HG03095 (cell line): ENCODE measurements at regions not wholly inside any gene's neighbourhood (a gene's known extent, or its start where the extent isn't known, plus 50 kb on each side); places are given as distances from the start of the nearest gene placed in this dataset.
"Not testable (repeated sequence)": the region's sequence is repeated elsewhere in the genome, so short reads cannot be mapped to it uniquely, and the experiment has no call there.

Experiments
- ATAC-seq: cut with Tn5 transposase; IDR thresholded peaks from one replicate; pipeline ENCODE4 v1.9.1; 2021; ENCODE audit warnings: moderate library complexity; ENCODE audit not compliant: unreplicated experiment

GRCh38 chr5:156170351-156170961 lies 156.5 kb upstream of the SGCD start:
- ATAC-seq = no peak

DNA sequence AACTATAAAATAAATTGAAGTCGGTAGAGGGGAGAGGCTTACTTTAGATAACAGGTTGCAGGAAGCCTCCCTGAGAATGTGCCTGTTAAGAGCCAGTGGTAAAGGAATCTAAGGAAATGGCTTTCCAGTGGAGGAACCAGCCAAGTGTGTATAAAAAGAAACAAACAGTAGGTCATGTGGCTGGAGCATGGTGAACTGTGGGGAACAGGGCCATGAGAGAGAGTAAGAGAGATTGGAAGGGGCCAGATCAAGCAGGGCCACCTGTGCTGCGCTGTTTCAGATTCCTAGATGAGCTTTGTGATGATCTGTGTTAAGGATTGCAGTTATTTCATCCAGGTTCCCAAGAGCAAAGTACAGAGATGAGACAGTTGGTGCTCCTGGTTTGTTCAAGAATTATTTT lies 152.7 kb upstream of the SGCD start:
- ATAC-seq = no peak

DNA sequence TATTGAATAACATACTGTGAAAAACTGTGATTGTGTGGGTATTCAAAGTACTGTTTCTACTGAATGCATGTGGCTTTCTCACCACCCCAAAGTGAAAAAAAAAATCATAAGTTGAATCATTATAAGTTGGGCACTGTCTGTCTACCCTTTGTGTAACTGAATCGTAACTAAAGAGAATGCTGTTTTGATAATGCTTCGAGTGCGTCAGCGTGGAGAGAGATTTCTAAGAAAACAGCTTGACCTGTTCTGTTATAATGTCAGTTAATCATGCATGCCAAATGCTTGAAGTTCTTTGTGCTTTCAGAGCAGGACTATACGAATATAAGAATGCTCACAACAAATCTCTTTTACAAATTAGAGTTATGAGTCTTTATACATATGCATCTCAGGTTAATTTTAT lies 148.8 kb upstream of the SGCD start:
- ATAC-seq = no peak

DNA sequence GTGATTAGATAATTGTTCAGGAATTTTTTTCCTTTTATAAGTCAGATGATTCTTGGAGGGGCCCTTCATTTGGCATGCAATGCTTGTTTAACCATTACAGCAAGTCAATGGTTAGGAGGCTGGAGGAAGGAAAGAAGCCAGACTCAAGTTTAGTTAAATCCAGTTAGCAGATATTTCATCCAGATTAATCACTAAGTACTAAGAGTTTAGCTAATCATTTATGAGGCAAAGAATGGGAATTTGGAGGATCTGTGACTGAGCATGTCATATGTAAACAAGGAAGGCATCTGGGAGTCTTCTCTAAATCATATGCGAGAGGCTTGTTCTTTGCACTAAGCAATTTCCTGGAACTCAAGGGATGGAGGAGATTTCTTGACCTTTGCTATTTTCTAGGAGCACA lies 145.3 kb upstream of the SGCD start:
- no peak for ATAC-seq

DNA sequence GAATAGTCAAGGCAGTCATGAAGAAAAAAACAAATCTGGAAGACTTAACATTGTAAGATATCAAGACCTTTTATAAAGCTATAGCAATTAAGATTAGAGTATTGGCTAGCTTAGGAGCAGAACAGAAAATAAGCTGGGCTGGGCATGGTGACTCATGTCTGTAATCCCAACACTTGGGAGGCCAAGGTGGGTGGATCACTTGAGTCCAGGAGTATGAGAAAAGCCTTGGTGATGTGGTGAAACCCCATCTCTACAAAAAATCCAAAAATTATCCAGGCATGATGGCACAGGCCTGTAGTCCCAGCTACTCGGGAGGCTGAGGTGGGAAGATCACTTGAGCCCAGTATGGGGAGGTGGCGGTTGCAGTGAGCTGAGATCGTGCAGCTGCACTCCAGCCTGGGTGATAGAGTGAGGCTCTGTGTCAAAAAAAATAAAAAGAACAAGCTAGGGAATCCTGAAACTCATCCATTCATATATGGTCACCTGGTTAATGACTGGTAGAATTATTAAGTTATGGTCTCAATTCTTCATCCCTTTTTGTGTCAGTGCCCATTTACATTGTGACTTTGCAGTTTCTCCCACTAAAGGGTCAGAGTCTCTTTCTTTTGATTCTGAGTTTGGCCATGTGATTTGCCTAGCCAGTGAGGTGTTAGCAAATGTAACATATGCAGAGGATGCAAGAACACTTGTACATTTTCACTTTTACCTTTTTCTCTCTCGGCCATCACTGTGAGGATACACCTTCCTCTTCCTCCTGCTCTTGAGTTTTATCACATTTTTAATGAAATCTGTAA lies 144.6 kb upstream of the SGCD start:
- ATAC-seq = no peak

GRCh38 chr5:156186760-156187159 lies 140.2 kb upstream of the SGCD start:
- no peak for ATAC-seq

DNA sequence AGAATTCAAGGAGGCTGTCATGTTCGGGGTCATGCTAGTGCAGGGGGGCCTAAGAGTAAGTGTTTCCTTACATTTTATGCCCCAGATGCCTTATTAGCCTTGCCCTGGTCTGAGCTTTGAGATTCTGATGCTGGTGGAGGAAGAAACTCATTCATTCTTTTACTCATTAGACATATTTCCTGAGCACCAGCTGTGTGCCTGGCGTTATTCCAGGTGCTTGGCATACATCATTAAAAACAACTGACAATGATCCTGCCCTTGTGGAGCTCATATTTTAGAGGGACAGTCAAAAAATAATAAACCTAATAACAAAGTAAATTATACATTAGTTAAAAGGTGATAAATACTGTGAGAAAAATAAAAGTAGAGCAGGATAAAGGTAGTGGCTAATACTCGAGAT lies 138.9 kb upstream of the SGCD start:
- no peak for ATAC-seq

DNA sequence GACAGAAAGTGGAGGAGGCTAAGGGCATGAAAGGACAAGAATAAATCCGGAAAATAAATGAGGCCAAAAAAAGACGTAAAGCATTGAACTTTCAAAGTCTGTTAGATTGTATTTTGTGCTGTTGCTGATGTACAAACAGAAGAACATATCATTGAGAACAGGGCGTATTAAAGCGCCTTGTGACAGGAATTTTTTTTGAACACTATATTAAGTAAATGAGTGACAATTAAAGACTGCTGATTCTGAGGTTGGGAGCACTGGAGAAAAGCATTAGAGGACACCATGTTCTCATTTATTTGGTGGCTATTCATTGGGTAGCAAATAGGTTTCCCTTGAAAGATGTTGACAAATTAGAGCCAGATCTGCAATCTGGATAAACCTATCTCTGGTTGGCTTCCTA lies 137.3 kb upstream of the SGCD start:
- ATAC-seq = no peak

GRCh38 chr5:156191547-156191946 lies 135.4 kb upstream of the SGCD start:
- no peak for ATAC-seq

- ATAC-seq = no peak
These were observed 129.8 kb upstream of the SGCD start for GRCh38 chr5:156197042-156197635.

GRCh38 chr5:156199045-156199444 lies 127.9 kb upstream of the SGCD start:
- ATAC-seq = no peak

- no peak for ATAC-seq
These were observed 125.8 kb upstream of the SGCD start for GRCh38 chr5:156200938-156201787.

GRCh38 chr5:156201788-156202403 lies 125.1 kb upstream of the SGCD start:
- ATAC-seq = no peak

DNA sequence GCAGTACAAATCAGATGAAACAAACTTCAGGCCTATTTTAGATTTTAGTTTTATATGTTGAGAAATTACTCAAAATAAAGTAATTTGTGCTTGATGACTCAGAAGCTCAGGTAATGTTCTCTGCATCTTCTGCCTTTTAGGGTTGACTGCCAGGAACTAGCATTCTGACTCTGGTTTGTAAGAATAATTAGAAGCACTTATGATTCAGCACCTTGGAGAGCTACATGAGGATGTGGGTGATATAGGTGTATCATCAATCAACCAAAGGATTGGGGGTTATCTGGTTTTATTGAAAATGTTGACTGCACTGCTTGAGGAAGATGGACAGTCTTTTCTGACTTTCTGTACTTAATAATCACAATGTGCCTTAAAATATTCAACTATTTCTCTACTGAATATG lies 118.7 kb upstream of the SGCD start:
- no peak for ATAC-seq

- no peak for ATAC-seq
These were observed 108.4 kb upstream of the SGCD start for GRCh38 chr5:156218367-156219158.

- no peak for ATAC-seq
These were observed 107.4 kb upstream of the SGCD start for GRCh38 chr5:156219483-156220005.

DNA sequence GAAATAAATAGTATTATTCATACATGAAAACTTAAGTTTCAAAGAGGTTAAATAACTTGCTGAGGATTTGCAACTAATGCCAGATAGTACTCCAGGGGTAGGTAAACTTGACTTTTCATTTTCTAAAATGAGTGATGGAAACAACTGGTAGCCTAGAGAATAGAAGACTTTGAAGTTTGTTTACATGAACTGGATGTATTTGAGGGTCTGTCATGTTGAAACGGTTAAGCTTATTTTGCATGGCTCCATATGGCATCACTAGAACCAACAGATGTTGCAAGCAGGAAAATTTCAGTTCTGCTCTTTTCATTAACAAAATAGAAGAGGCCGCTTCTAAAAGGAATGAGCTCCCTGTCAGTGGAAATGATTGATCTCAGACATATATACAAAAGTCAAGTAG lies 105.1 kb upstream of the SGCD start:
- ATAC-seq = no peak

DNA sequence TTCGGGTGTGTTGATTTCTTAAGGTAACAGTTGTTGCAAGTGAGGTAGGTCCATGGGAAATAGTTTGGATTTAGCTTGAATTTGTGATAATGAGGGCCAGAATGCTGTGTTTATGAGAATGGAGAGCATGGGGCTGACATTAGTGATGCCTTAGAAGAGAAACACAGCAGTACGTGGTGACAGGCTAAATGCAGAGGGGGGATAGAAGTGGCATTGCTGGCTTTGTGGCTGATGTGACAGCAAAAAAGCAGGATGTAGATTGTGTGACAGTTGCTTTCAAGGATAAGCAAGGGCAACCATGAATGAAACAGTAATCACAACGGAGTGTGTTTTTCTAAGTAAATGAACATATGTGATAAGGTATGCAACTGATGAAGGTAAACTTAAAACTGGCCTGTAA lies 103.4 kb upstream of the SGCD start:
- no peak for ATAC-seq

DNA sequence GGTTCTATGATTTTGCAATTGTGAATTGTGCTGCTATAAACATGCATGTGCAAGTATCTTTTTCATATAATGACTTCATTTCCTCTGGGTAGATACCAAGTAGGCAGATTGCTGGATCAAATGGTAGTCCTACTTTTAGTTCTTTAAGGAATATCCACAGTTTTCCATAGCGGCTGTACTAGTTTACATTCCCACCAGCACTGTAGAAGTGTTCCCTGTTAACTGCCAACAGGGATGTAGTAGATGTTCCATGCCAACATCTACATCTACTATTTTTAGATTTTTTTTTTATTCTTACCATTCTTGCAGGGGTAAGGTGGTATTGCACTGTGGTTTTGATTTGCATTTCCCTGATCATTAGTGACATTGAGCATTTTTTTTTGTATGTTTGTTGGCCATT lies 100.5 kb upstream of the SGCD start:
- not testable (repeated sequence) for ATAC-seq

DNA sequence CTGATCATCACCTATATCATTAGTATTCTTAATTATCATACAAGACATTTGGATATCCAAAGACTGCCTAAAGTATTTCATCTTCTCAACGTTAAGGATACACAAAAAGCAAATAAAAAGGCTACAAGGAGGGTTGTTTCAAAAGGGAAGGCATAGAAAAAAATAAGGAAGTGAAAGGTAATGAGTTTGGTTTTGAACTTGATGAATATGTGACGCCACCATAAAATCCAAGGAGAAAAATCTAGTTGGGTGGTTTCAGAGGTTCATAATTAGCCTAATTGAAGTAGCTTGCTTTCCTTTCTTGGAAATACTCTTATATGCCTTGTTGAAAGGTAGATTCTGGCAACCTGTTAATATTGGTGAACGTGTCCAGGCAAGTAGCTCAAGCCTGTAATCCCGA lies 96.1 kb upstream of the SGCD start:
- no peak for ATAC-seq
